ENCODE measurements at regions not wholly inside any gene's neighbourhood (a gene's known extent, or its start where the extent isn't known, plus 50 kb on each side); places are given as distances from the start of the nearest gene placed in this dataset.

- no peak for TF ChIP-seq ZBTB11 (CRISPR knock-in tag; IDR thresholded peaks at IDR 0.05)
- TF ChIP-seq NCOA4 (IDR thresholded peaks at IDR 0.05; ENCODE audit: partially characterized antibody) = no peak
- TF ChIP-seq HLTF (IDR thresholded peaks at IDR 0.05) = no peak
- no peak for TF ChIP-seq SLC30A9 (CRISPR knock-in tag; IDR thresholded peaks at IDR 0.05)
- TF ChIP-seq ZFPM2 (CRISPR knock-in tag; IDR thresholded peaks at IDR 0.05) = no peak
- TF ChIP-seq HIVEP1 (CRISPR knock-in tag; IDR thresholded peaks at IDR 0.05) = no peak
- TF ChIP-seq HCFC1 (IDR thresholded peaks at IDR 0.05; ENCODE audit: low read depth, low read length) = no peak
- TF ChIP-seq U2AF2 (optimal IDR thresholded peaks at IDR 0.05; ENCODE audit: low read depth, low read length) = no peak
- TF ChIP-seq NFIC (IDR thresholded peaks at IDR 0.05) = no peak
- no peak for TF ChIP-seq NFRKB (IDR thresholded peaks at IDR 0.05; ENCODE audit: low read depth)
Observed at GRCh38 chr5:144983101-144983500, 812.4 kb downstream of the KCTD16 start (continued).

Data from K562 (cell line).